Chondrocyte (in vitro differentiated cells): ENCODE measurements at regions not wholly inside any gene's neighbourhood (a gene's known extent, or its start where the extent isn't known, plus 50 kb on each side); places are given as distances from the start of the nearest gene placed in this dataset.

ENCODE experiments used
- DNase-seq: peaks from one replicate; pipeline ENCODE4 v3.0.0; 2021; ENCODE audit warnings: mixed read lengths, low spot score
- H3K27ac Mint-ChIP-seq: one replicate; pipeline ENCODE4 v1.8.0; 2021; ENCODE audit warnings: mild to moderate bottlenecking, moderate library complexity, mixed read lengths; ENCODE audit not compliant: unreplicated experiment
- H3K27me3 Mint-ChIP-seq: 2 replicates; pipeline ENCODE4 v1.8.0; 2021; ENCODE audit warnings: low read depth, mixed read lengths
- H3K36me3 Mint-ChIP-seq: 2 replicates; pipeline ENCODE4 v1.8.0; 2021; ENCODE audit warnings: low read depth, mixed read lengths
- H3K4me1 Mint-ChIP-seq: 2 replicates; pipeline ENCODE4 v1.8.0; 2021; ENCODE audit warnings: low read depth, mild to moderate bottlenecking, mixed read lengths
- H3K4me3 Mint-ChIP-seq: one replicate; pipeline ENCODE4 v1.8.0; 2021; ENCODE audit warnings: mild to moderate bottlenecking, moderate library complexity, mixed read lengths; ENCODE audit not compliant: unreplicated experiment
- H3K9me3 Mint-ChIP-seq: 2 replicates; pipeline ENCODE4 v1.8.0; 2021; ENCODE audit warnings: low read depth, mixed read lengths
- CTCF ChIP-seq: fragments of 200-600 bp; sonication (generic); IDR thresholded peaks from 2 replicates; pipeline ENCODE4 v1.5.0; 2021; ENCODE audit warnings: antibody characterized with exemption, mild to moderate bottlenecking, moderate library complexity

- TF ChIP-seq CTCF: no peak
- Mint-ChIP-seq H3K4me1 (no peaks in the 10 kb centered on the region), H3K27ac (no peak overlapping the region), H3K27me3 (peaks cover 10% of the 10 kb centered on the region), H3K36me3 (no peaks in the 10 kb centered on the region), H3K4me3 (no peak overlapping the region), H3K9me3 (no peaks in the 10 kb centered on the region)
- no peak for DNase-seq
Observed at GRCh38 chr1:239558559-239558958, 172.2 kb downstream of the CHRM3 start.

GRCh38 chr1:239558991-239559390 lies 172.6 kb downstream of the CHRM3 start:
- Mint-ChIP-seq H3K4me1 (no peaks in the 10 kb centered on the region), H3K4me3 (no peak overlapping the region), H3K27ac (no peak overlapping the region), H3K9me3 (no peaks in the 10 kb centered on the region), H3K27me3 (peaks cover 10% of the 10 kb centered on the region), H3K36me3 (no peaks in the 10 kb centered on the region)
- no peak for TF ChIP-seq CTCF
- no peak for DNase-seq

- no peak for TF ChIP-seq CTCF
- Mint-ChIP-seq H3K27ac (no peak overlapping the region), H3K4me3 (no peak overlapping the region), H3K27me3 (peaks cover 12% of the 10 kb centered on the region), H3K36me3 (no peaks in the 10 kb centered on the region), H3K9me3 (no peaks in the 10 kb centered on the region), H3K4me1 (no peaks in the 10 kb centered on the region)
- no peak for DNase-seq
Observed at GRCh38 chr1:239560921-239561320, 174.6 kb downstream of the CHRM3 start.

GRCh38 chr1:239562095-239562494 lies 175.7 kb downstream of the CHRM3 start:
- H3K36me3 Mint-ChIP-seq: no peaks in the 10 kb centered on the region
- H3K4me3 Mint-ChIP-seq: no peak overlapping the region
- H3K27me3 Mint-ChIP-seq: peaks cover 12% of the 10 kb centered on the region
- H3K27ac Mint-ChIP-seq: no peak overlapping the region
- no peak for TF ChIP-seq CTCF
- H3K9me3 Mint-ChIP-seq: no peaks in the 10 kb centered on the region
- DNase-seq: no peak
- H3K4me1 Mint-ChIP-seq: no peaks in the 10 kb centered on the region

- H3K9me3 Mint-ChIP-seq: no peaks in the 10 kb centered on the region
- DNase-seq: no peak
- H3K36me3 Mint-ChIP-seq: no peaks in the 10 kb centered on the region
- H3K4me3 Mint-ChIP-seq: no peak overlapping the region
- H3K27ac Mint-ChIP-seq: no peak overlapping the region
- H3K27me3 Mint-ChIP-seq: peaks cover 9% of the 10 kb centered on the region
- no peaks in the 10 kb centered on the region for H3K4me1 Mint-ChIP-seq
- no peak for TF ChIP-seq CTCF
Observed at GRCh38 chr1:239563681-239564080, 177.3 kb downstream of the CHRM3 start.
